ENCODE measurements at regions not wholly inside any gene's neighbourhood (a gene's known extent, or its start where the extent isn't known, plus 50 kb on each side); places are given as distances from the start of the nearest gene placed in this dataset.

GRCh38 chr10:14415676-14416307, 85.1 kb upstream of the FRMD4A start:
- Mint-ChIP-seq H3K4me3 (no peak overlapping the region), H3K27ac (no peak overlapping the region), H3K27me3 (peaks cover 22% of the 10 kb centered on the region), H3K4me1 (no peaks in the 10 kb centered on the region), H3K9me3 (peaks cover 8% of the 10 kb centered on the region), H3K36me3 (ENCODE audit: low read depth) (no peaks in the 10 kb centered on the region)
- DNase-seq, result no peak
- intact Hi-C loops (cut with micrococcal nuclease), result no loop called here

DNA sequence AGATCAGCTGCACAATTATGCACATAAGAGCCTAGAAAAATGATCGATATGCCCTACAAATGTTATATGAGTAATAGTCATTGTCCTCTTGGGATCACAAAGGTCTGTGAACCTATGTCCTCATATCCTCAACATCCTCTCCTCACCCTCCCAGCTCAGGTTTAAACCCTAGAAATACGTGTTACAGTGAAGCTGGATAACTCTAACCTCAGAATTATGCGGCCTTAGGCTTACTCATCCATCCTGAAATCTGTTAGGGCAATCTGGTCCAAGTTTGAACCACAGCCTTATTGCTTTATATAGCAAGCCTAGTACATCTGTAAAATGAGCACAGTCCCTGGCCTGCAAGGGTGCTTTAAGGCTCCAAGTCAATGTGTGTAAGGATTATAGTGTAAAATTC, 84.2 kb upstream of the FRMD4A start:
- Mint-ChIP-seq H3K27ac (no peak overlapping the region), H3K36me3 (ENCODE audit: low read depth) (no peaks in the 10 kb centered on the region), H3K4me1 (peaks cover 2% of the 10 kb centered on the region), H3K9me3 (peaks cover 8% of the 10 kb centered on the region), H3K4me3 (no peak overlapping the region), H3K27me3 (peaks cover 16% of the 10 kb centered on the region)
- no peak for DNase-seq
- intact Hi-C loops (cut with micrococcal nuclease), result no loop called here

- Mint-ChIP-seq H3K9me3 (peaks cover 8% of the 10 kb centered on the region), H3K4me3 (no peak overlapping the region), H3K27me3 (peaks cover 16% of the 10 kb centered on the region), H3K36me3 (ENCODE audit: low read depth) (no peaks in the 10 kb centered on the region), H3K27ac (no peak overlapping the region), H3K4me1 (peaks cover 9% of the 10 kb centered on the region)
- DNase-seq, result no peak
- intact Hi-C loops (cut with micrococcal nuclease), result no loop called here
These were observed 82.8 kb upstream of the FRMD4A start for GRCh38 chr10:14413523-14413922.

GRCh38 chr10:14412624-14413023, 81.9 kb upstream of the FRMD4A start:
- H3K9me3 Mint-ChIP-seq, result peaks cover 8% of the 10 kb centered on the region
- intact Hi-C loops (cut with micrococcal nuclease), result no loop called here
- H3K27me3 Mint-ChIP-seq, result peaks cover 16% of the 10 kb centered on the region
- H3K4me3 Mint-ChIP-seq, result no peak overlapping the region
- DNase-seq, result no peak
- H3K4me1 Mint-ChIP-seq, result peaks cover 9% of the 10 kb centered on the region
- no peak overlapping the region for H3K27ac Mint-ChIP-seq
- no peaks in the 10 kb centered on the region for H3K36me3 Mint-ChIP-seq (ENCODE audit: low read depth)

- no peak for DNase-seq
- no peak overlapping the region for H3K4me3 Mint-ChIP-seq
- H3K9me3 Mint-ChIP-seq, result no peaks in the 10 kb centered on the region
- H3K27me3 Mint-ChIP-seq, result peaks cover 22% of the 10 kb centered on the region
- no peaks in the 10 kb centered on the region for H3K36me3 Mint-ChIP-seq (ENCODE audit: low read depth)
- peak overlapping the region; percentile 31 for H3K27ac Mint-ChIP-seq
- intact Hi-C loops (cut with micrococcal nuclease), result no loop called here
- peaks cover 9% of the 10 kb centered on the region for H3K4me1 Mint-ChIP-seq
These were observed 79.2 kb upstream of the FRMD4A start for GRCh38 chr10:14409856-14410458.

DNA sequence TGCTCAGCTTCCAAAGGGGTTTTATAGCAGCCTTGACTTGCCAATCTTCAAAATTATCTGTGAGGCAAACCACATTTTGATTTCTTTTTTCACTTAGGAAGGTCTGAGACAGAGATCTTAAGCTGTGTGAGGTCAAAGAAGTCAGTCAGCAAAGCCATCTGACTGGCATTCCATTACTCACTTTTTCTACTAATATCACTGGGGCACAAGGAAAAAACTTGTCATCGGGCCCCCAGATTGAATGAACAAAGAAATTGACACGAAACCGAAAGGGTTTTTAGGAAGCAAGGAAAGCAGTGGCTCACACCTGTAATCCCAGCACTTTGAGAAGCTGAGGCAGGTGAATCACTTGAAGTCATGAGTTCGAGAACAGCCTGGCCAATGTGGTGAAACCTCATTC, 78.5 kb upstream of the FRMD4A start:
- Mint-ChIP-seq H3K27me3 (peaks cover 22% of the 10 kb centered on the region), H3K9me3 (no peaks in the 10 kb centered on the region), H3K36me3 (ENCODE audit: low read depth) (no peaks in the 10 kb centered on the region), H3K4me1 (peaks cover 9% of the 10 kb centered on the region), H3K4me3 (no peak overlapping the region), H3K27ac (peak overlapping the region; percentile 31)
- intact Hi-C loops (cut with micrococcal nuclease), result no loop called here
- no peak for DNase-seq

DNA sequence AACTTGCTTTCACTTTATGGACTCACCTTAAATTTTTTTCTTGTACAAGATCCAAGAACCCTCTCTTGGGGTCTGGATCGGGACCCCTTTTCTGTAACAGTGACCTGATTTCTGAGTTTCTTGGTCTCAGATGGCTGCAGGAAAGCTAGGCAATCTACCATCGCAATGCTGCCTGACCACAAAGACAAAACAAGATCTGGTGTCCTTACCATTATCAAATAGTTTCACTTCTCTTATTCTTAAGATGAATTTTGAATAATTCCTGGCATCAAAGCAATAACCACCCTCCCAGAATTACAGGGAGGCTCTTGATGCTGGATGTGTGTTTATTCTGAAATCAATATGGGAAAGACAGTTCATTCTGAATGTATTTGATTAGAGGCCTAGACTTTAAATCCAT, 77.4 kb upstream of the FRMD4A start:
- peaks cover 18% of the 10 kb centered on the region for H3K27me3 Mint-ChIP-seq
- no peak for DNase-seq
- no peak overlapping the region for H3K4me3 Mint-ChIP-seq
- peaks cover 9% of the 10 kb centered on the region for H3K4me1 Mint-ChIP-seq
- H3K9me3 Mint-ChIP-seq, result no peaks in the 10 kb centered on the region
- H3K27ac Mint-ChIP-seq, result no peak overlapping the region
- no peaks in the 10 kb centered on the region for H3K36me3 Mint-ChIP-seq (ENCODE audit: low read depth)
- intact Hi-C loops (cut with micrococcal nuclease), result no loop called here

DNA sequence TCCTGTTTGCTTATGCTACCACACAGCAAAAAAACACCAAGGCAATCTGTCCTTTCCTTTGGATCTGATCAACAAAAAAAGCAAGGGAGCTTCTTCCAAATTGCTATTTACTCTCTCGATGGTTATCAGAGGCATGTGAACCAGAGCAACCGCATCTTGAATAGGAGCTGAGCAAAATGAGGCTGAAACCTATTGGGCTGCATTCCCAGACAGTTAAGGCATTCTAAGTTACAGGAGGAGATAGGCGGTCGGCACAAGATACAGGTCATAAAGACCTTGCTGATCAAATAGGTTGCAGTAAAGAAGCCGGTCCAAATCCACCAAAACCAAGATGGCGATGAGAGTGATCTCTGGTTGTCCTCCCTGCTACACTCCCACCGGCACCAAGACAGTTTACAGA, 76.8 kb upstream of the FRMD4A start:
- peaks cover 20% of the 10 kb centered on the region for H3K27me3 Mint-ChIP-seq
- H3K9me3 Mint-ChIP-seq, result no peaks in the 10 kb centered on the region
- H3K4me3 Mint-ChIP-seq, result no peak overlapping the region
- H3K4me1 Mint-ChIP-seq, result peaks cover 9% of the 10 kb centered on the region
- intact Hi-C loops (cut with micrococcal nuclease), result no loop called here
- DNase-seq, result no peak
- no peak overlapping the region for H3K27ac Mint-ChIP-seq
- H3K36me3 Mint-ChIP-seq (ENCODE audit: low read depth), result no peaks in the 10 kb centered on the region

GRCh38 chr10:14405076-14406065, 74.6 kb upstream of the FRMD4A start:
- Mint-ChIP-seq H3K36me3 (ENCODE audit: low read depth) (no peaks in the 10 kb centered on the region), H3K4me1 (peaks cover 9% of the 10 kb centered on the region), H3K27me3 (peaks cover 21% of the 10 kb centered on the region), H3K9me3 (no peaks in the 10 kb centered on the region), H3K4me3 (no peak overlapping the region), H3K27ac (no peak overlapping the region)
- DNase-seq, result no peak
- intact Hi-C loops (cut with micrococcal nuclease), result no loop called here

DNA sequence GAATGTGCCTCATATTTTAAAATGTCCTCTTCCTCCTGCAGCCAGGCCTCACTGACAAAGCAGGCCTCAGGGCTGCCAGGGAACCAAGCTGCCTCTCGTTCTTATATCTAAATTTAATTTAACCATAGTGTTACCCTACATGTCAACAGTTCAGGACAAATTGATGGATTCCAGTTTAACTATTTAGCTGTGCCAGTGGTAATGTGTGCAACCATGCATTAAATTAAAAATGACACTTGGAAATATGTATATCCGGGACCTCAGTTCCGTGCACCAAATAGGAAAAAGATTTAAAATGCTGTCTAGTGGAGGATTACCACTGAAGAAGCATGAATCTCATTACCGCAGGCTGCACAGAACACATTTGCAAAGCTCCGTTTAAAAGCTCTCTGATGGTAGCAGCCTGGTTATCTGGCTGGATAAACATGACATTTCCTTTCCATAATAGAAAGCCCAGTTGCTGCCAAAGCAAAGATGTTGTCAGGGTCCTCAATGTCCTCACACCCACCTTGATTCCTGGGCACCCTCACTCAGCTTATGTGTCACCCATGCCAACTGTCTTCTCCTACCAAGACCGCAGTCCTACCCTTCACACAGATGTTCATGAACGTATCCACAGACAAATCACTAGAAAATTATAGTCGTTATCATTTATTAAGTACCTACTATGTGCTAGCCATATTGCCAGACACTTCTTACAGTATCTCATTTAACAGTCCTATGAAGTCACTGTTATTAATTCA, 73.3 kb upstream of the FRMD4A start:
- no peak overlapping the region for H3K27ac Mint-ChIP-seq
- H3K9me3 Mint-ChIP-seq, result no peaks in the 10 kb centered on the region
- peaks cover 27% of the 10 kb centered on the region for H3K27me3 Mint-ChIP-seq
- H3K4me3 Mint-ChIP-seq, result no peak overlapping the region
- H3K4me1 Mint-ChIP-seq, result no peaks in the 10 kb centered on the region
- H3K36me3 Mint-ChIP-seq (ENCODE audit: low read depth), result no peaks in the 10 kb centered on the region
- no peak for DNase-seq
- intact Hi-C loops (cut with micrococcal nuclease), result no loop called here

GRCh38 chr10:14403359-14403758, 72.6 kb upstream of the FRMD4A start:
- H3K27ac Mint-ChIP-seq, result no peak overlapping the region
- no peaks in the 10 kb centered on the region for H3K36me3 Mint-ChIP-seq (ENCODE audit: low read depth)
- H3K4me3 Mint-ChIP-seq, result no peak overlapping the region
- peaks cover 27% of the 10 kb centered on the region for H3K27me3 Mint-ChIP-seq
- intact Hi-C loops (cut with micrococcal nuclease), result no loop called here
- no peaks in the 10 kb centered on the region for H3K4me1 Mint-ChIP-seq
- DNase-seq, result no peak
- no peaks in the 10 kb centered on the region for H3K9me3 Mint-ChIP-seq

GRCh38 chr10:14399641-14400040, 68.9 kb upstream of the FRMD4A start:
- no peak for DNase-seq
- Mint-ChIP-seq H3K36me3 (ENCODE audit: low read depth) (no peaks in the 10 kb centered on the region), H3K27me3 (peaks cover 28% of the 10 kb centered on the region), H3K9me3 (peaks cover 4% of the 10 kb centered on the region), H3K4me1 (no peaks in the 10 kb centered on the region), H3K27ac (no peak overlapping the region), H3K4me3 (no peak overlapping the region)
- intact Hi-C loops (cut with micrococcal nuclease), result no loop called here

DNA sequence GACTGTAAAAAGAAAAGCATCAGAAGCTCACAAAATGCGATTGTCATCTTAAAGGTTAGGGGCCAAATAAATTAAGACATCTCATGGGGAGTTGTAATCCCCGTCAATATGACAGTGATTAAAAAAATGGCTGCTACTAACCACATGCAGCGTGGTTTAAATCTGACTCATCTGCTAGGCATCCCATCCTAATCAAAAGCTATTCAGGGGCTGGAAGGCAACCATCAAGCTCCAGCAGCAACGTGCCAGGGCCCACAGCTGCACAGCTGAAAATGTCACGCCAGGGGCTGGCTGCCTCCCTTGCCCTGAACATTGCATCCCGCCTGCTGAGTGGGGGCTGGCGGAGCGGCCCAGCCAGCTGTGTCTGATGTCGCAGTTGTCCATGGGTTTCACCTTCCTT, 66.3 kb upstream of the FRMD4A start:
- DNase-seq, result no peak
- intact Hi-C loops (cut with micrococcal nuclease), result no loop called here
- Mint-ChIP-seq H3K4me3 (no peak overlapping the region), H3K9me3 (peaks cover 12% of the 10 kb centered on the region), H3K36me3 (ENCODE audit: low read depth) (no peaks in the 10 kb centered on the region), H3K27me3 (peaks cover 33% of the 10 kb centered on the region), H3K27ac (no peak overlapping the region), H3K4me1 (no peaks in the 10 kb centered on the region)

All from activated CD4-positive, alpha-beta T cell treated with anti-CD3 and anti-CD28 coated beads, Interleukin-2, amount 10 ng/mL, durations not matched to agents 24 days and 14 days (primary cell).